Cardiac muscle cell (in vitro differentiated cells and primary cell): ENCODE measurements at regions not wholly inside any gene's neighbourhood (a gene's known extent, or its start where the extent isn't known, plus 50 kb on each side); places are given as distances from the start of the nearest gene placed in this dataset.

ENCODE experiments used
- DNase-seq, 2 donors: peaks; one replicate each; pipeline versions ENCODE4 v3.0.0 to v3.0.0-alpha.2; 2010 to 2017; ENCODE audit warnings: low read depth in 1 of 2, low spot score in 1 of 2
- H3K27ac ChIP-seq: fragments of 200-600 bp; sonication (generic); 2 replicates; pipeline ENCODE4 v1.5.1; 2016
- H3K27me3 ChIP-seq: fragments of 200-600 bp; sonication (generic); 2 replicates; pipeline ENCODE4 v1.6.0; 2016; ENCODE audit warnings: control low read depth
- H3K36me3 ChIP-seq: fragments of 200-600 bp; sonication (generic); 2 replicates; pipeline ENCODE4 v1.5.1; 2016; ENCODE audit warnings: control low read depth
- H3K4me1 ChIP-seq: fragments of 200-600 bp; sonication (generic); 2 replicates; pipeline ENCODE4 v1.8.1; 2017; ENCODE audit warnings: low read depth, mild to moderate bottlenecking, mixed run types
- H3K4me3 ChIP-seq: fragments of 200-600 bp; sonication (generic); 2 replicates; pipeline ENCODE4 v1.5.1; 2016; ENCODE audit warnings: mild to moderate bottlenecking
- H3K9me3 ChIP-seq: fragments of 200-600 bp; sonication (generic); 2 replicates; pipeline ENCODE4 v1.5.1; 2017; ENCODE audit warnings: low read depth, mild to moderate bottlenecking, control low read depth
- CTCF ChIP-seq: IDR thresholded peaks from 2 replicates; pipeline ENCODE4 v1.5.1; 2012; ENCODE audit warnings: low read depth, mild to moderate bottlenecking, low read length

DNA sequence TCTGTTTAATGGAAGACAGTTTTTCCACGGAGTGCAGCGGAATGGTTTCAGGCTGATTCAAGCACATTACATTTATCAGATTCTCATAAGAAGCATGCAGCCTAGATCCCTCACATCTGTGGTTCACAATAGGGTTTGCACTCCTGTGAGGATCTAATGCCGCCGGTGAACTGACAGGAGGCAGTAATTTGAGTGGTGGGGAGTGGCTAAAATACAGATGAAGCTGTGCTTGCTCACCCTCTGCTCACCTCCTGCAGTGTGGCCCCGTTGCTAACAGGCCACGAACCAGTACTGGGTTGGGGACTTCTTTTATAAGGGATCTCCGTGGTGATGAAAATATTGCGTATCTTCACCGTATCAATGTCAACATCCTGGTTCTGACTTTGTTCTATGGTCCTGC, 107.8 kb downstream of the OTX2 start:
- H3K4me1 ChIP-seq = no peaks in the 10 kb centered on the region
- H3K9me3 ChIP-seq = no peaks in the 10 kb centered on the region
- DNase-seq = no peak
- no peak overlapping the region for H3K27ac ChIP-seq
- no peak overlapping the region for H3K4me3 ChIP-seq
- H3K27me3 ChIP-seq = no peaks in the 10 kb centered on the region
- no peak for TF ChIP-seq CTCF
- no peaks in the 10 kb centered on the region for H3K36me3 ChIP-seq
